Keratinocyte (primary cell): ENCODE measurements at regions not wholly inside any gene's neighbourhood (a gene's known extent, or its start where the extent isn't known, plus 50 kb on each side); places are given as distances from the start of the nearest gene placed in this dataset.

Source experiments
- EZH2 ChIP-seq: IDR thresholded peaks from one replicate; pipeline ENCODE4 v1.6.1; 2012; ENCODE audit warnings: inconsistent platforms, mild to moderate bottlenecking, low read length, moderate library complexity
- TF ChIP-seq, protein P1 (sequence below), 3 experiments: IDR thresholded peaks in 1 of 3; conservative IDR thresholded peaks in 1 of 3; optimal IDR thresholded peaks in 1 of 3; 2 replicates in 2 of 3; 3 replicates in 1 of 3; pipeline versions ENCODE3 to v1.5.1; 2011; ENCODE audit warnings: low read length in 3 of 3, mild to moderate bottlenecking in 3 of 3, moderate library complexity in 2 of 3, control low read depth in 1 of 3, inconsistent platforms in 1 of 3; ENCODE audit not compliant: insufficient read depth in 2 of 3; ENCODE audit errors: extremely low read depth in 1 of 3

GRCh38 chr20:24738981-24739633, 210.0 kb upstream of the CST7 start:
- TF ChIP-seq EZH2: no peak
- TF ChIP-seq, protein P1, sequence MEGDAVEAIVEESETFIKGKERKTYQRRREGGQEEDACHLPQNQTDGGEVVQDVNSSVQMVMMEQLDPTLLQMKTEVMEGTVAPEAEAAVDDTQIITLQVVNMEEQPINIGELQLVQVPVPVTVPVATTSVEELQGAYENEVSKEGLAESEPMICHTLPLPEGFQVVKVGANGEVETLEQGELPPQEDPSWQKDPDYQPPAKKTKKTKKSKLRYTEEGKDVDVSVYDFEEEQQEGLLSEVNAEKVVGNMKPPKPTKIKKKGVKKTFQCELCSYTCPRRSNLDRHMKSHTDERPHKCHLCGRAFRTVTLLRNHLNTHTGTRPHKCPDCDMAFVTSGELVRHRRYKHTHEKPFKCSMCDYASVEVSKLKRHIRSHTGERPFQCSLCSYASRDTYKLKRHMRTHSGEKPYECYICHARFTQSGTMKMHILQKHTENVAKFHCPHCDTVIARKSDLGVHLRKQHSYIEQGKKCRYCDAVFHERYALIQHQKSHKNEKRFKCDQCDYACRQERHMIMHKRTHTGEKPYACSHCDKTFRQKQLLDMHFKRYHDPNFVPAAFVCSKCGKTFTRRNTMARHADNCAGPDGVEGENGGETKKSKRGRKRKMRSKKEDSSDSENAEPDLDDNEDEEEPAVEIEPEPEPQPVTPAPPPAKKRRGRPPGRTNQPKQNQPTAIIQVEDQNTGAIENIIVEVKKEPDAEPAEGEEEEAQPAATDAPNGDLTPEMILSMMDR (optimal IDR thresholded peaks at IDR 0.05 in 1 of 3, IDR thresholded peaks at IDR 0.05 in 1 of 3, conservative IDR thresholded peaks at IDR 0.05 in 1 of 3; ENCODE audit: extremely low read depth in 1 of 3, insufficient read depth in 2 of 3, low read length in 3 of 3): no peak
